ENCODE measurements at regions not wholly inside any gene's neighbourhood (a gene's known extent, or its start where the extent isn't known, plus 50 kb on each side); places are given as distances from the start of the nearest gene placed in this dataset.

- Histone ChIP-seq H3K14ac (ENCODE audit: insufficient read depth, low read length) (no peak overlapping the region), H3K23me2 (ENCODE audit: insufficient read length, low read depth, low read length, poor library complexity, severe bottlenecking) (no peaks in the 10 kb centered on the region), H4K8ac (replicated peaks; ENCODE audit: insufficient read length, low read depth, low read length) (no peak overlapping the region), H2BK15ac (ENCODE audit: low read depth, low read length) (no peak overlapping the region), H3K27me3 (ENCODE audit: insufficient read depth, low read length) (no peaks in the 10 kb centered on the region), H3T11ph (ENCODE audit: low read length) (no peak overlapping the region), H3K9me3 (ENCODE audit: control insufficient read depth, low read depth, low read length) (no peaks in the 10 kb centered on the region), H3K4me2 (ENCODE audit: insufficient read depth, insufficient read length, low read length) (no peak overlapping the region), H3K4ac (ENCODE audit: low read depth, low read length) (no peak overlapping the region), H3K4me1 (ENCODE audit: insufficient read depth, low read length) (no peaks in the 10 kb centered on the region; the same call in 1 of the 2 replicates), H3K9ac (ENCODE audit: extremely low read depth, insufficient read length, low read length) (no peak overlapping the region), H4K5ac (ENCODE audit: insufficient read length, low read depth, low read length) (no peak overlapping the region), H4K20me1 (ENCODE audit: control insufficient read depth, insufficient read depth, insufficient read length) (no peaks in the 10 kb centered on the region), H2BK5ac (ENCODE audit: insufficient read length, low read length) (no peak overlapping the region), H3K56ac (ENCODE audit: insufficient read length, low read depth, low read length) (no peak overlapping the region), H3K27ac (ENCODE audit: insufficient read length, low read depth, low read length) (no peak overlapping the region), H3K79me1 (ENCODE audit: insufficient read depth, low read depth, low read length, poor library complexity, severe bottlenecking) (no peaks in the 10 kb centered on the region), H2BK12ac (ENCODE audit: insufficient read length, low read depth, low read length) (no peak overlapping the region), H2BK20ac (ENCODE audit: low read depth, low read length, poor library complexity, severe bottlenecking) (no peak overlapping the region), H3K18ac (ENCODE audit: insufficient read length, low read depth, low read length) (no peak overlapping the region), H2AFZ (ENCODE audit: low read length) (no peak overlapping the region), H3K23ac (ENCODE audit: insufficient read length, low read depth, low read length) (no peak overlapping the region), H2AK5ac (ENCODE audit: insufficient read length, low read length) (no peak overlapping the region), H2BK120ac (ENCODE audit: low read depth, low read length, poor library complexity, severe bottlenecking) (no peak overlapping the region), H4K91ac (ENCODE audit: insufficient read length, low read depth, low read length) (no peak overlapping the region), H3K79me2 (ENCODE audit: insufficient read depth, low read length) (no peaks in the 10 kb centered on the region)
- Mint-ChIP-seq H3K27me3 (ENCODE audit: low read depth) (peaks cover 2% of the 10 kb centered on the region), H3K4me3 (no peak overlapping the region), H3K27ac (peak overlapping the region in 1 of 3 experiments; percentile 4; a peak in 1 of 7 replicates), H3K4me1 (peaks cover 4 to 8% of the 10 kb centered on the region in 2 experiments), H3K9me3 (peaks cover 3 to 4% of the 10 kb centered on the region in 2 experiments; a peak in 3 of 5 replicates), H3K36me3 (ENCODE audit: insufficient read depth in 1 of 3, low read depth in 3 of 3) (no peaks in the 10 kb centered on the region)
- WGBS (ENCODE audit: extremely low coverage, insufficient read length, low lambda C conversion rate) = no CpG with 5 or more reads among the region's 19 CpGs
- no peak for TF ChIP-seq CTCF (conservative IDR thresholded peaks at IDR 0.05)
- DNase-seq = no peak
These were observed 165.4 kb upstream of the PWP1 start for GRCh38 chr12:107519906-107520859.

Measured in H9 (cell line).